A549 (cell line): ENCODE measurements at regions not wholly inside any gene's neighbourhood (a gene's known extent, or its start where the extent isn't known, plus 50 kb on each side); places are given as distances from the start of the nearest gene placed in this dataset.

ENCODE experiments used
- FOSB ChIP-seq: fragments of 250-450 bp; sonication (Bioruptor Pico); IDR thresholded peaks from 2 replicates; pipeline ENCODE4 v1.5.0; 2020; ENCODE audit warnings: mild to moderate bottlenecking, moderate library complexity
- JUN ChIP-seq, 2 experiments: fragments of >200 bp; sonication (Bioruptor Twin); formaldehyde crosslinking; IDR thresholded peaks; 2 replicates in 1 of 2; 3 replicates in 1 of 2; pipeline ENCODE4 v1.6.1; 2016 to 2017
- MYC ChIP-seq: IDR thresholded peaks from 2 replicates; pipeline ENCODE4 v1.6.1; 2012; ENCODE audit warnings: mild to moderate bottlenecking, inconsistent platforms, low read length, improper control_type of control experiment, borderline replicate concordance
- POLR2A ChIP-seq: IDR thresholded peaks from 2 replicates; pipeline ENCODE4 v1.6.1; 2012; ENCODE audit warnings: mild to moderate bottlenecking, low read length
- RCOR1 ChIP-seq: fragments of 150-350 bp; IDR thresholded peaks from 2 replicates; pipeline ENCODE4 v1.6.1; 2014; ENCODE audit warnings: antibody characterized with exemption, low read length, low read depth
- SMC3 ChIP-seq: fragments of >200 bp; sonication (Bioruptor Twin); formaldehyde crosslinking; IDR thresholded peaks from 3 replicates; pipeline ENCODE4 v1.6.1; 2018; ENCODE audit warnings: inconsistent platforms
- ZFP36 ChIP-seq: fragments of 450-650 bp; IDR thresholded peaks from 2 replicates; pipeline ENCODE4 v1.6.1; 2014; ENCODE audit warnings: borderline replicate concordance; ENCODE audit not compliant: partially characterized antibody
- TF ChIP-seq, protein P1 (sequence below): fragments of >200 bp; sonication (Bioruptor Twin); formaldehyde crosslinking; IDR thresholded peaks from 3 replicates; pipeline ENCODE4 v1.5.1; 2016
- TF ChIP-seq, protein P2 (sequence below): fragments of 200-600 bp; sonication (generic); IDR thresholded peaks from 2 replicates; pipeline ENCODE4 v1.6.1; 2016; ENCODE audit warnings: antibody characterized with exemption, mild to moderate bottlenecking, moderate library complexity
- TF ChIP-seq, protein P3 (sequence below): fragments of 450-650 bp; IDR thresholded peaks from 2 replicates; pipeline ENCODE4 v1.6.1; 2014; ENCODE audit warnings: antibody characterized with exemption
- TF ChIP-seq, protein P4 (sequence below): fragments of >200 bp; sonication (Bioruptor Twin); formaldehyde crosslinking; IDR thresholded peaks from 3 replicates; pipeline ENCODE4 v1.6.1; 2016

DNA sequence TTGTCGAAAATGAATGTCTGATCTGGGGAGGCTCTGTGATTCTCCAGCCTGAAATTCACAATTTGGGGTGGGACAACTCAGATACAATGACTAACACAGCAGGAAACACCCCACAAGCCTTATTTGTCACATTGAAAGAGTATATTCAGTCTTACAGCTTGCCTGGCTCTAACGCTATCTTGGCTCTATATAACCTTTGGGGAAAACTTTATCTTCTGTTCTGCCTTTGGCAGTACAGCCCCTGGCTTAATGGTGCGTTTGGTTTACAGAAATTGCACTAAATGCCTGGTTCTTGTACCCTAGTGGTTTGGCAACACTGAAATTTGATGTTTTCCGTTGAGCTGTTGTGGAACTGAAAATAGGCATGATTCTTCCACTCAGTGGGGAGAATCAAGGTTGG, 178.1 kb upstream of the VEGFC start:
- TF ChIP-seq, protein P1, sequence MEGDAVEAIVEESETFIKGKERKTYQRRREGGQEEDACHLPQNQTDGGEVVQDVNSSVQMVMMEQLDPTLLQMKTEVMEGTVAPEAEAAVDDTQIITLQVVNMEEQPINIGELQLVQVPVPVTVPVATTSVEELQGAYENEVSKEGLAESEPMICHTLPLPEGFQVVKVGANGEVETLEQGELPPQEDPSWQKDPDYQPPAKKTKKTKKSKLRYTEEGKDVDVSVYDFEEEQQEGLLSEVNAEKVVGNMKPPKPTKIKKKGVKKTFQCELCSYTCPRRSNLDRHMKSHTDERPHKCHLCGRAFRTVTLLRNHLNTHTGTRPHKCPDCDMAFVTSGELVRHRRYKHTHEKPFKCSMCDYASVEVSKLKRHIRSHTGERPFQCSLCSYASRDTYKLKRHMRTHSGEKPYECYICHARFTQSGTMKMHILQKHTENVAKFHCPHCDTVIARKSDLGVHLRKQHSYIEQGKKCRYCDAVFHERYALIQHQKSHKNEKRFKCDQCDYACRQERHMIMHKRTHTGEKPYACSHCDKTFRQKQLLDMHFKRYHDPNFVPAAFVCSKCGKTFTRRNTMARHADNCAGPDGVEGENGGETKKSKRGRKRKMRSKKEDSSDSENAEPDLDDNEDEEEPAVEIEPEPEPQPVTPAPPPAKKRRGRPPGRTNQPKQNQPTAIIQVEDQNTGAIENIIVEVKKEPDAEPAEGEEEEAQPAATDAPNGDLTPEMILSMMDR: no peak
- no peak for TF ChIP-seq RCOR1
- TF ChIP-seq, protein P2, sequence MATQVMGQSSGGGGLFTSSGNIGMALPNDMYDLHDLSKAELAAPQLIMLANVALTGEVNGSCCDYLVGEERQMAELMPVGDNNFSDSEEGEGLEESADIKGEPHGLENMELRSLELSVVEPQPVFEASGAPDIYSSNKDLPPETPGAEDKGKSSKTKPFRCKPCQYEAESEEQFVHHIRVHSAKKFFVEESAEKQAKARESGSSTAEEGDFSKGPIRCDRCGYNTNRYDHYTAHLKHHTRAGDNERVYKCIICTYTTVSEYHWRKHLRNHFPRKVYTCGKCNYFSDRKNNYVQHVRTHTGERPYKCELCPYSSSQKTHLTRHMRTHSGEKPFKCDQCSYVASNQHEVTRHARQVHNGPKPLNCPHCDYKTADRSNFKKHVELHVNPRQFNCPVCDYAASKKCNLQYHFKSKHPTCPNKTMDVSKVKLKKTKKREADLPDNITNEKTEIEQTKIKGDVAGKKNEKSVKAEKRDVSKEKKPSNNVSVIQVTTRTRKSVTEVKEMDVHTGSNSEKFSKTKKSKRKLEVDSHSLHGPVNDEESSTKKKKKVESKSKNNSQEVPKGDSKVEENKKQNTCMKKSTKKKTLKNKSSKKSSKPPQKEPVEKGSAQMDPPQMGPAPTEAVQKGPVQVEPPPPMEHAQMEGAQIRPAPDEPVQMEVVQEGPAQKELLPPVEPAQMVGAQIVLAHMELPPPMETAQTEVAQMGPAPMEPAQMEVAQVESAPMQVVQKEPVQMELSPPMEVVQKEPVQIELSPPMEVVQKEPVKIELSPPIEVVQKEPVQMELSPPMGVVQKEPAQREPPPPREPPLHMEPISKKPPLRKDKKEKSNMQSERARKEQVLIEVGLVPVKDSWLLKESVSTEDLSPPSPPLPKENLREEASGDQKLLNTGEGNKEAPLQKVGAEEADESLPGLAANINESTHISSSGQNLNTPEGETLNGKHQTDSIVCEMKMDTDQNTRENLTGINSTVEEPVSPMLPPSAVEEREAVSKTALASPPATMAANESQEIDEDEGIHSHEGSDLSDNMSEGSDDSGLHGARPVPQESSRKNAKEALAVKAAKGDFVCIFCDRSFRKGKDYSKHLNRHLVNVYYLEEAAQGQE: no peak
- no peak for TF ChIP-seq POLR2A
- TF ChIP-seq SMC3: no peak
- TF ChIP-seq, protein P3, sequence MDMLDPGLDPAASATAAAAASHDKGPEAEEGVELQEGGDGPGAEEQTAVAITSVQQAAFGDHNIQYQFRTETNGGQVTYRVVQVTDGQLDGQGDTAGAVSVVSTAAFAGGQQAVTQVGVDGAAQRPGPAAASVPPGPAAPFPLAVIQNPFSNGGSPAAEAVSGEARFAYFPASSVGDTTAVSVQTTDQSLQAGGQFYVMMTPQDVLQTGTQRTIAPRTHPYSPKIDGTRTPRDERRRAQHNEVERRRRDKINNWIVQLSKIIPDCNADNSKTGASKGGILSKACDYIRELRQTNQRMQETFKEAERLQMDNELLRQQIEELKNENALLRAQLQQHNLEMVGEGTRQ: no peak
- TF ChIP-seq JUN (IDR thresholded peaks at IDR 0.05): no peak
- TF ChIP-seq, protein P4, sequence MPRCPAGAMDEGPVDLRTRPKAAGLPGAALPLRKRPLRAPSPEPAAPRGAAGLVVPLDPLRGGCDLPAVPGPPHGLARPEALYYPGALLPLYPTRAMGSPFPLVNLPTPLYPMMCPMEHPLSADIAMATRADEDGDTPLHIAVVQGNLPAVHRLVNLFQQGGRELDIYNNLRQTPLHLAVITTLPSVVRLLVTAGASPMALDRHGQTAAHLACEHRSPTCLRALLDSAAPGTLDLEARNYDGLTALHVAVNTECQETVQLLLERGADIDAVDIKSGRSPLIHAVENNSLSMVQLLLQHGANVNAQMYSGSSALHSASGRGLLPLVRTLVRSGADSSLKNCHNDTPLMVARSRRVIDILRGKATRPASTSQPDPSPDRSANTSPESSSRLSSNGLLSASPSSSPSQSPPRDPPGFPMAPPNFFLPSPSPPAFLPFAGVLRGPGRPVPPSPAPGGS: no peak
- no peak for TF ChIP-seq MYC
- no peak for TF ChIP-seq FOSB (CRISPR knock-in tag)
- no peak for TF ChIP-seq ZFP36
